PC-9 (cell line): ENCODE measurements at regions not wholly inside any gene's neighbourhood (a gene's known extent, or its start where the extent isn't known, plus 50 kb on each side); places are given as distances from the start of the nearest gene placed in this dataset.

ENCODE experiments used
- EZH2 ChIP-seq: fragments of 200-600 bp; sonication (generic); IDR thresholded peaks from 2 replicates; pipeline ENCODE4 v1.8.0; 2017; ENCODE audit warnings: antibody characterized with exemption, low read depth
- TF ChIP-seq, protein P1 (sequence below): fragments of 200-600 bp; sonication (generic); conservative IDR thresholded peaks from 2 replicates; pipeline ENCODE4 v1.6.1; 2017; ENCODE audit warnings: mixed run types, antibody characterized with exemption, mild to moderate bottlenecking, moderate library complexity

DNA sequence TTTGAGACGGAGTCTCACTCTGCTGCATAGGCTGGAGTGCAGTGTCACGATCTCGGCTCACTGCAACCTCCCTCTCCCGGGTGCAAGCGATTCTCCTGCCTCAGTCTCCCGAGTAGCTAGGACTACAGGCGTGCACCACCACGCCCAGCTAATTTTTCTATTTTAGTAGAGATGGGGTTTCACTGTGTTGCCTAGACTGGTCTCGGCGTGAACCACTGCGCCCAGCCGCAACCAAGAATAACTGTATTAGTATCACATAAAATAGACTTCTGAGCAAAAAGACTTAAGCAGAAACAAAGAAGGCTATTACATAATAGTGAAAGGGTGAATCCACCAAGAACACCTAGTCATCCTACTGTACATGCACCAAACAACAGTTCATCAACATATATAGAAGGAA lies 67.6 kb upstream of the TFEC start:
- TF ChIP-seq EZH2 = no peak
- TF ChIP-seq, protein P1, sequence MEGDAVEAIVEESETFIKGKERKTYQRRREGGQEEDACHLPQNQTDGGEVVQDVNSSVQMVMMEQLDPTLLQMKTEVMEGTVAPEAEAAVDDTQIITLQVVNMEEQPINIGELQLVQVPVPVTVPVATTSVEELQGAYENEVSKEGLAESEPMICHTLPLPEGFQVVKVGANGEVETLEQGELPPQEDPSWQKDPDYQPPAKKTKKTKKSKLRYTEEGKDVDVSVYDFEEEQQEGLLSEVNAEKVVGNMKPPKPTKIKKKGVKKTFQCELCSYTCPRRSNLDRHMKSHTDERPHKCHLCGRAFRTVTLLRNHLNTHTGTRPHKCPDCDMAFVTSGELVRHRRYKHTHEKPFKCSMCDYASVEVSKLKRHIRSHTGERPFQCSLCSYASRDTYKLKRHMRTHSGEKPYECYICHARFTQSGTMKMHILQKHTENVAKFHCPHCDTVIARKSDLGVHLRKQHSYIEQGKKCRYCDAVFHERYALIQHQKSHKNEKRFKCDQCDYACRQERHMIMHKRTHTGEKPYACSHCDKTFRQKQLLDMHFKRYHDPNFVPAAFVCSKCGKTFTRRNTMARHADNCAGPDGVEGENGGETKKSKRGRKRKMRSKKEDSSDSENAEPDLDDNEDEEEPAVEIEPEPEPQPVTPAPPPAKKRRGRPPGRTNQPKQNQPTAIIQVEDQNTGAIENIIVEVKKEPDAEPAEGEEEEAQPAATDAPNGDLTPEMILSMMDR = no peak
